Heart left ventricle (tissue), 13 donors: ENCODE measurements at regions not wholly inside any gene's neighbourhood (a gene's known extent, or its start where the extent isn't known, plus 50 kb on each side); places are given as distances from the start of the nearest gene placed in this dataset.

ENCODE experiments used
- CTCF ChIP-seq, 12 donors: fragments of 200-600 bp; sonication (generic) in 4 of 12; IDR thresholded peaks; one replicate each; pipeline versions ENCODE4 v1.5.0 to v1.8.0; 2018 to 2022; ENCODE audit warnings: antibody characterized with exemption in 12 of 12, mild to moderate bottlenecking in 5 of 12
- POLR2A ChIP-seq, 2 donors: fragments of 450-650 bp; IDR thresholded peaks; one replicate each; pipeline ENCODE4 v1.6.1; 2017; ENCODE audit warnings: antibody characterized with exemption in 2 of 2, mild to moderate bottlenecking in 2 of 2, moderate library complexity in 2 of 2
- donor health status: ischemic (EF 13 %, LVEDD 7.1; RV severe dilation, severe dysfunction).
- donor health status: DM: no; HTN: yes; CAD: no.
- donor health status: DM: no; HTN: no; CAD: no.
- donor health status: ischemic (EF 25% LVEDD 6.9; RV normal size, moderate dysfunction).
- donor health status: ischemic (EF 25% LVEDD 5.7; RV mildly dilated, moderate dysfunction).
- donor health status: ischemic (EF 35%, LVEDD 5.7; RV mildly dilated, moderate dysfunction).
- donor health status: nonischemic (EF 11% LVEDD 7.7; RV severe dilation, severe dysfunction).
- donor health status: DM: yes; HTN: yes; CAD: no.
- donor health status: PGD.
- donor health status: ischemic (EF 29% LVEDD 5.4; RV normal size, mild dysfunction).
- donor health status: nonischemic (EF 23%, LVEDD 6.1; RV moderate dilation, normal function).

GRCh38 chr9:91023741-91024140 lies 222.1 kb downstream of the SYK start:
- TF ChIP-seq CTCF (IDR thresholded peaks at IDR 0.05) (no peak), POLR2A (IDR thresholded peaks at IDR 0.05) (no peak)
